Progenitor cell of endocrine pancreas (in vitro differentiated cells): ENCODE measurements at regions not wholly inside any gene's neighbourhood (a gene's known extent, or its start where the extent isn't known, plus 50 kb on each side); places are given as distances from the start of the nearest gene placed in this dataset.

Experiments
- DNase-seq: peaks from one replicate; pipeline ENCODE4 v3.0.0; 2021; ENCODE audit warnings: low spot score; ENCODE audit not compliant: unreplicated experiment
- H3K27ac Mint-ChIP-seq: 2 replicates; pipeline ENCODE4 v1.8.0; 2021; ENCODE audit warnings: mild to moderate bottlenecking, moderate library complexity, mixed read lengths
- H3K27me3 Mint-ChIP-seq: 2 replicates; pipeline ENCODE4 v1.8.0; 2021; ENCODE audit warnings: mixed read lengths
- H3K36me3 Mint-ChIP-seq: 2 replicates; pipeline ENCODE4 v1.8.0; 2022; ENCODE audit warnings: mixed read lengths; ENCODE audit not compliant: insufficient read depth
- H3K4me1 Mint-ChIP-seq: 2 replicates; pipeline ENCODE4 v1.8.0; 2021; ENCODE audit warnings: low read depth, mixed read lengths
- H3K4me3 Mint-ChIP-seq: 2 replicates; pipeline ENCODE4 v1.8.0; 2021; ENCODE audit warnings: low read depth, mild to moderate bottlenecking, moderate library complexity, mixed read lengths
- H3K9me3 Mint-ChIP-seq: 2 replicates; pipeline ENCODE4 v1.8.0; 2021; ENCODE audit warnings: low read depth, mixed read lengths
- TF ChIP-seq, protein P1 (sequence below): fragments of 200-600 bp; sonication (generic); IDR thresholded peaks from one replicate; pipeline ENCODE4 v1.5.0; 2021; ENCODE audit warnings: antibody characterized with exemption, mild to moderate bottlenecking; ENCODE audit not compliant: unreplicated experiment

DNA sequence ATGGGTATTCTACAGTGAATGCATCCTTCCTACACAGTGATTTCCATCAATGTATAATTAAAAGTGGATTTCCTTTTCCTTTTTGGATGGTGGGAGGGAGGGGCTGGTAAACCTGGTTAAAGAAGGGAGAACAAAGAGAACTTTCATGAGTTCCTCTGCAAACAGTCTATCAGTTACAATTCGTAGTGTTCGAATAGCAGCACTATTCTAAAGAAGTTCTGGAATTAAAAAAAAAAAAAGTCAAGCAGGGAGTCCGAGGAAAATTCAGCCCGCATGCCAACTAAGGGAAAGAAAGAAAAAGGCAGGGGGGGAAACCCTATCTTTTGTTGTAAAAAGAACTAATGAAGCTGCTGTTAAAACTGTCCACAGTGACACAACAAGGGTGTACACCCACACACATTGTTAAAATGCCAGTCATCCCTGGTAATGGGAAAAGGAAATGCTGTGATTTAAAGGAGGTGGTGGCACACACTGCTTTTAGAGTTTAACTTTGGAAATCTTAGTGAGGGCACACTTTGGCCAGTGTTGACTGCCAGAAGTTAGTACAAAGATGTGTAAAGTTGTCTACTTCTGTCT, 521.2 kb downstream of the ZIC1 start:
- H3K4me1 Mint-ChIP-seq, result peaks cover 25% of the 10 kb centered on the region
- H3K27ac Mint-ChIP-seq, result peak overlapping the region; percentile 46
- H3K9me3 Mint-ChIP-seq, result no peaks in the 10 kb centered on the region
- no peaks in the 10 kb centered on the region for H3K27me3 Mint-ChIP-seq
- no peaks in the 10 kb centered on the region for H3K36me3 Mint-ChIP-seq
- no peak for DNase-seq
- TF ChIP-seq, protein P1, sequence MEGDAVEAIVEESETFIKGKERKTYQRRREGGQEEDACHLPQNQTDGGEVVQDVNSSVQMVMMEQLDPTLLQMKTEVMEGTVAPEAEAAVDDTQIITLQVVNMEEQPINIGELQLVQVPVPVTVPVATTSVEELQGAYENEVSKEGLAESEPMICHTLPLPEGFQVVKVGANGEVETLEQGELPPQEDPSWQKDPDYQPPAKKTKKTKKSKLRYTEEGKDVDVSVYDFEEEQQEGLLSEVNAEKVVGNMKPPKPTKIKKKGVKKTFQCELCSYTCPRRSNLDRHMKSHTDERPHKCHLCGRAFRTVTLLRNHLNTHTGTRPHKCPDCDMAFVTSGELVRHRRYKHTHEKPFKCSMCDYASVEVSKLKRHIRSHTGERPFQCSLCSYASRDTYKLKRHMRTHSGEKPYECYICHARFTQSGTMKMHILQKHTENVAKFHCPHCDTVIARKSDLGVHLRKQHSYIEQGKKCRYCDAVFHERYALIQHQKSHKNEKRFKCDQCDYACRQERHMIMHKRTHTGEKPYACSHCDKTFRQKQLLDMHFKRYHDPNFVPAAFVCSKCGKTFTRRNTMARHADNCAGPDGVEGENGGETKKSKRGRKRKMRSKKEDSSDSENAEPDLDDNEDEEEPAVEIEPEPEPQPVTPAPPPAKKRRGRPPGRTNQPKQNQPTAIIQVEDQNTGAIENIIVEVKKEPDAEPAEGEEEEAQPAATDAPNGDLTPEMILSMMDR, result no peak
- H3K4me3 Mint-ChIP-seq, result peak overlapping the region; percentile 5

DNA sequence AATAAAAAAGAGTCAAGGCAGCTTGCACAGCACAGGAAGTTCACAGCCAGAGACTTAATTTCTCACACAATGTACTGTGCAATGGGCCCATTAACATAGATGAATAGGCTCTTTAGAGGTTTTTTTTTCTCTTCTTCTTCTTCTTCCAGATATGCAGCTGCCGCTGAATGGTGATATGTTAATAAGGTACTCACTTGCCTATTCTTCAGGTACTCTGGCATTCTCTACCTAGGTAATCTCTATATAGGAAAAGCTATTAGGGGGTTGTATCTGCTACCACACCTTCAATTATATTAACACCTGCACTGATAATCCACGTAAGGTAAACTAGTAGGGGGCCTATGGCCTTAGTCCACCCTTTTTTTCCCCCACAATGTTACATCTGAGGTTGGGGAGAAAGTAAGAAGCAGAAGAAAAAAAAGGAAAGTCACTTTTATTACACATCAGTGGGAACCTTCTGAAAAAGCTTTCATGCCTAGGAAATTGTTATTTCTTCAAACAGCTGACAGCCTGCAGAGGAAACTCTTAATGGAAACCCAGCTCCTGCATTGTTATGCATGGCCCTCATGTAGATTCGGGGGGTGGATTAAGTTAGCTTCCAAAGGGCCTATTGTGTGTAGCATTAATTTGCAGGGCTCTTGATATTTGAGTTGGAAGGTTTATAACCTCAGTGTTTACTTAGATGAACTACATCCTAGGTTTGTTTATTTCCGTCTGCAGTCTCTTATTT, 525.5 kb downstream of the ZIC1 start:
- DNase-seq, result no peak
- no peaks in the 10 kb centered on the region for H3K36me3 Mint-ChIP-seq
- H3K9me3 Mint-ChIP-seq, result no peaks in the 10 kb centered on the region
- H3K27ac Mint-ChIP-seq, result no peak overlapping the region
- TF ChIP-seq, protein P1, result no peak
- peaks cover 26% of the 10 kb centered on the region for H3K4me1 Mint-ChIP-seq
- H3K4me3 Mint-ChIP-seq, result no peak overlapping the region
- no peaks in the 10 kb centered on the region for H3K27me3 Mint-ChIP-seq

- H3K27ac Mint-ChIP-seq, result no peak overlapping the region
Measured at GRCh38 chr3:147937341-147937740, 528.2 kb downstream of the ZIC1 start.

DNA sequence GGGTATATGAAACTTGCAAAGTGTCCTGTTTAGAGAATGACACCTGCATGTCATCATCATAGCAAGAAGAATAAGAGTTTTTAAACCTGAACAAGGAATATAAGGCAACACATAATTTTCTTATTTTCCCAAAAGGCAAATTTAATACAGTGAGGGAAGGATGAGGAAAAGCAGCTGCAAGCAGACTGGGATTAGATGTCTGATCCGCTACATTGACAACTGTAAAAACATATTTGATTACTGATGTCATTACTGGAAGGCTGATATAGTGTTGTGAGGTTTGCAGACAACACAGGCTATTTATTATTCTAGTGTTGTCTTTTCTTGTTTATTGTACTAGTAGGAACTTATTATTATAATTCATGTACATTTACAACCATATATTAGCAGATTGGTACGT, 528.7 kb downstream of the ZIC1 start:
- Mint-ChIP-seq H3K9me3 (no peaks in the 10 kb centered on the region), H3K27me3 (no peaks in the 10 kb centered on the region), H3K4me1 (peaks cover 10% of the 10 kb centered on the region), H3K27ac (no peak overlapping the region), H3K4me3 (no peak overlapping the region), H3K36me3 (no peaks in the 10 kb centered on the region)
- TF ChIP-seq, protein P1, result no peak
- DNase-seq, result no peak

More at GRCh38 chr3:147937341-147937740, 528.2 kb downstream of the ZIC1 start:
- H3K9me3 Mint-ChIP-seq, result no peaks in the 10 kb centered on the region
- H3K27me3 Mint-ChIP-seq, result no peaks in the 10 kb centered on the region
- H3K36me3 Mint-ChIP-seq, result no peaks in the 10 kb centered on the region
- H3K4me3 Mint-ChIP-seq, result no peak overlapping the region
- no peak for DNase-seq
- H3K4me1 Mint-ChIP-seq, result peaks cover 12% of the 10 kb centered on the region
- TF ChIP-seq, protein P1, result no peak

DNA sequence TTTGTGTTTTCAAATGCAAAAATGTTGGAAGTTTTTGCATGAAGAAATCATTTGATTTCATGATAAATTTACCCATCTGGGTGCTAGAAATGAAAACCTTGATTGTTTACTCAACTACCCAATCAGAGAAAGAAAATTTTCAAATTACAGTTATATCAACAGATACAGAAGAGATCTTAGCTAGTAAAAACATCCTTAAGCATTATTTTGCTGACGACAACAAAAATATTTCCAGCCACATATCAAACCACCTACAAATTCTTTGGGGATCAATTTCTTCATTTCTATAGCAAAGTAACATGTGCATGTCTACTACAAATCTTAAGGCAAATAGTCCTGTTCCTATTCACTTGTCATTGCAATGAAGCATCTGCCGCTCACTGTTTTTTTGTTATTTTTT, 530.3 kb downstream of the ZIC1 start:
- Mint-ChIP-seq H3K4me3 (no peak overlapping the region), H3K27ac (no peak overlapping the region), H3K27me3 (no peaks in the 10 kb centered on the region), H3K9me3 (no peaks in the 10 kb centered on the region), H3K36me3 (no peaks in the 10 kb centered on the region), H3K4me1 (peaks cover 8% of the 10 kb centered on the region)
- TF ChIP-seq, protein P1, result no peak
- no peak for DNase-seq
